HepG2 (cell line): ENCODE measurements at regions not wholly inside any gene's neighbourhood (a gene's known extent, or its start where the extent isn't known, plus 50 kb on each side); places are given as distances from the start of the nearest gene placed in this dataset.

ENCODE experiments used
- ATAC-seq: fragments of 200-7000 bp; cut with Tn5 transposase; 3 replicates; pipeline ENCODE4 v1.9.1; 2020; ENCODE audit warnings: mild to moderate bottlenecking, moderate library complexity
- BruUV-seq: library from RNA; stranded (reverse); fragments of 400-500 nt; replicated peaks from 2 replicates; lab custom pipeline; 2021; lab: Mats Ljungman, UMichigan
- CTCF ChIA-PET: fragments of 300-600 bp; formaldehyde crosslinking; extraction: SDS; loops from one replicate; lab custom pipeline; 2021; ENCODE audit warnings: low total read pairs, inconsistent platforms, low intra/inter-chr PET ratio; lab: Yijun Ruan, JAX
- POLR2A ChIA-PET: fragments of 350-600 bp; sonication (Branson Sonifier 250); formaldehyde crosslinking; loops from one replicate; lab custom pipeline; 2020; ENCODE audit warnings: antibody characterized with exemption, inconsistent platforms; lab: Yijun Ruan, JAX
- DNase-seq: peaks from one replicate; pipeline ENCODE4 v3.0.0-alpha.2; 2015; ENCODE audit warnings: low spot score
- FAIRE-seq: peaks from 3 replicates; lab custom pipeline; 2011; peaks lifted over from hg19 to GRCh38; lab: Jason Lieb, UNC
- H2AFZ ChIP-seq: one replicate; pipeline ENCODE4 v1.6.1; 2011; ENCODE audit warnings: low read length, inconsistent platforms
- H3K27ac ChIP-seq: fragments of 300-600 bp; 3 replicates; pipeline ENCODE4 v1.8.0; 2011; ENCODE audit warnings: mixed run types, mild to moderate bottlenecking, mixed read lengths, low read length, inconsistent platforms; ENCODE audit not compliant: insufficient read depth; ENCODE audit errors: extremely low read length
- H3K27me3 ChIP-seq, 2 experiments: fragments of 200-600 bp in 1 of 2; 2 replicates in 1 of 2; 3 replicates in 1 of 2; pipeline versions ENCODE4 v1.6.0 to v1.8.0; 2011; ENCODE audit warnings: low read length in 2 of 2, mild to moderate bottlenecking in 2 of 2, moderate library complexity in 2 of 2, inconsistent platforms in 1 of 2; ENCODE audit not compliant: insufficient read depth in 2 of 2, control insufficient read depth in 1 of 2
- H3K36me3 ChIP-seq, 2 experiments: fragments of 200-600 bp in 1 of 2; replicated peaks in 1 of 2; 2 replicates in 1 of 2; 3 replicates in 1 of 2; pipeline versions ENCODE4 v1.5.1 to v1.8.0; 2011; ENCODE audit warnings: low read length in 2 of 2, inconsistent platforms in 1 of 2; ENCODE audit not compliant: insufficient read depth in 2 of 2, control insufficient read depth in 1 of 2
- H3K4me1 ChIP-seq: 2 replicates; pipeline ENCODE4 v1.5.1; 2012; ENCODE audit warnings: low read length, inconsistent platforms; ENCODE audit not compliant: insufficient read depth
- H3K4me2 ChIP-seq: 2 replicates; pipeline ENCODE4 v1.6.0; 2011; ENCODE audit warnings: low read depth, low read length, inconsistent platforms
- H3K4me3 ChIP-seq, 3 experiments: fragments of 200-600 bp in 1 of 3; sonication (generic), shearing (Covaris generic) in 1 of 3; replicated peaks in 1 of 3; 2 replicates each; pipeline ENCODE4 v1.5.1; 2011 to 2016; ENCODE audit warnings: low read length in 3 of 3, inconsistent platforms in 2 of 3, low read depth in 2 of 3, mild to moderate bottlenecking in 2 of 3, control low read depth in 1 of 3, mixed read lengths in 1 of 3; ENCODE audit not compliant: insufficient read depth in 1 of 3
- H3K79me2 ChIP-seq: one replicate; pipeline ENCODE4 v1.6.1; 2011; ENCODE audit warnings: low read length, inconsistent platforms; ENCODE audit not compliant: insufficient read depth
- H3K9ac ChIP-seq: 2 replicates; pipeline ENCODE4 v1.6.0; 2011; ENCODE audit warnings: mild to moderate bottlenecking, low read depth, low read length, inconsistent platforms; ENCODE audit not compliant: insufficient read depth
- H3K9me3 ChIP-seq: 2 replicates; pipeline ENCODE4 v1.5.1; 2012; ENCODE audit warnings: mild to moderate bottlenecking, low read length
- H4K20me1 ChIP-seq: 2 replicates; pipeline ENCODE4 v1.6.0; 2011; ENCODE audit warnings: inconsistent platforms, mild to moderate bottlenecking, low read length, moderate library complexity; ENCODE audit not compliant: insufficient read depth
- FOSL2 ChIP-seq: sonication (generic); formaldehyde crosslinking; IDR thresholded peaks from 2 replicates; pipeline ENCODE4 v1.4.0; 2020; ENCODE audit warnings: missing genetic modification reagents
- FOXC1 ChIP-seq: sonication (generic); formaldehyde crosslinking; IDR thresholded peaks from 2 replicates; pipeline ENCODE4 v1.8.0; 2022; ENCODE audit warnings: mild to moderate bottlenecking, missing genetic modification reagents, borderline replicate concordance
- ZBTB8A ChIP-seq: sonication (generic); formaldehyde crosslinking; IDR thresholded peaks from 2 replicates; pipeline ENCODE4 v1.4.0; 2020; ENCODE audit warnings: mild to moderate bottlenecking, low read depth, missing genetic modification reagents, borderline replicate concordance
- ZEB1 ChIP-seq: IDR thresholded peaks from 2 replicates; pipeline ENCODE4 v1.6.1; 2012; ENCODE audit warnings: mild to moderate bottlenecking, low read depth, inconsistent platforms; ENCODE audit not compliant: insufficient replicate concordance
- ZNF124 ChIP-seq: sonication (generic); formaldehyde crosslinking; IDR thresholded peaks from 2 replicates; pipeline ENCODE4 v1.4.0; 2020; ENCODE audit warnings: missing genetic modification reagents
- ZNF329 ChIP-seq: sonication (generic); formaldehyde crosslinking; IDR thresholded peaks from 2 replicates; pipeline ENCODE4 v1.9.0; 2021; ENCODE audit warnings: low read depth, mild to moderate bottlenecking, missing genetic modification reagents
- ZNF350 ChIP-seq: sonication (generic); formaldehyde crosslinking; IDR thresholded peaks from 2 replicates; pipeline ENCODE4 v1.4.0; 2020; ENCODE audit warnings: mild to moderate bottlenecking, low read depth, missing genetic modification reagents, borderline replicate concordance
- ZNF446 ChIP-seq: sonication (generic); formaldehyde crosslinking; IDR thresholded peaks from 2 replicates; pipeline ENCODE4 v1.5.0; 2020; ENCODE audit warnings: mild to moderate bottlenecking, missing genetic modification reagents
- ZNF790 ChIP-seq: sonication (generic); formaldehyde crosslinking; IDR thresholded peaks from 2 replicates; pipeline ENCODE4 v1.8.0; 2022; ENCODE audit warnings: missing genetic modification reagents, mild to moderate bottlenecking, borderline replicate concordance
- ZSCAN31 ChIP-seq: sonication (generic); formaldehyde crosslinking; IDR thresholded peaks from 2 replicates; pipeline ENCODE4 v1.5.0; 2020; ENCODE audit warnings: low read depth, mild to moderate bottlenecking, missing genetic modification reagents
- WGBS: methylation state at CpG from one replicate; pipeline ENCODE4 v1.1.6; 2017; ENCODE audit warnings: low lambda C conversion rate; 5-methylcytosine and 5-hydroxymethylcytosine counted together
- in situ Hi-C: cut with HindIII; loops from 2 replicates; pipeline ENCODE4 v1.10.0; 2017; ENCODE audit warnings: low pct_unique_long_range_greater_than_20kb; ENCODE audit not compliant: extremely low pct_ligation_motif_present
- intact Hi-C: fragments of 100-400 bp; cut with micrococcal nuclease; formaldehyde crosslinking; loops from one replicate; pipeline ENCODE4 v1.10.0; 2022; ENCODE audit not compliant: unreplicated experiment
- TF ChIP-seq, protein P1 (sequence below): sonication (generic); formaldehyde crosslinking; IDR thresholded peaks from 2 replicates; pipeline ENCODE4 v1.4.0; 2020; ENCODE audit warnings: missing genetic modification reagents, mild to moderate bottlenecking, borderline replicate concordance
- TF ChIP-seq, protein P2 (sequence below): sonication (generic); formaldehyde crosslinking; IDR thresholded peaks from 2 replicates; pipeline ENCODE4 v1.8.1; 2023; ENCODE audit warnings: mild to moderate bottlenecking, missing genetic modification reagents, borderline replicate concordance
- TF ChIP-seq, protein P3 (sequence below): sonication (generic); formaldehyde crosslinking; IDR thresholded peaks from 2 replicates; pipeline ENCODE4 v1.4.0; 2020; ENCODE audit warnings: missing genetic modification reagents

DNA sequence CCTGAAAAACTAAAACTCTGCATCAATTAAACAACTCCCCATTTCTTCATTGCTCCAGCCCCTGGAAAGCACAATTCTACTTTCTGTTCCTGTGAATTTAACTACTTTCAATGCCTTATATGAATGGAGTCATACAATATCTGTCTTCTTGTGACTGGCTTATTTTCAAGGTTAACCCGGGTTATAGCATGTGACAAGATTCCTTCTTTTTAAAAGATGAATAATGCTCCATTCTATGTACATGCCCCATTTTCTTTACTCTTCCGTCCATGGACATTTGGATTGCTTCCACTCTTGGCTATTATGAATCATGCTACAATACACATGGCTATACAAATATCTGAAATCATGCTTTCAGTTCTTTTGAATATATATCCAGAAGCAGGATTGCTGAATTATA lies 334.9 kb upstream of the ID4 start:
- no peak for TF ChIP-seq ZNF350
- no peak for TF ChIP-seq ZBTB8A (CRISPR knock-in tag)
- no peak for TF ChIP-seq ZNF329 (CRISPR knock-in tag)
- no peak for TF ChIP-seq FOXC1 (CRISPR knock-in tag)
- no peak for TF ChIP-seq ZEB1
- no peak for TF ChIP-seq ZNF790
- TF ChIP-seq ZNF446 (CRISPR knock-in tag): no peak
- TF ChIP-seq, protein P1, sequence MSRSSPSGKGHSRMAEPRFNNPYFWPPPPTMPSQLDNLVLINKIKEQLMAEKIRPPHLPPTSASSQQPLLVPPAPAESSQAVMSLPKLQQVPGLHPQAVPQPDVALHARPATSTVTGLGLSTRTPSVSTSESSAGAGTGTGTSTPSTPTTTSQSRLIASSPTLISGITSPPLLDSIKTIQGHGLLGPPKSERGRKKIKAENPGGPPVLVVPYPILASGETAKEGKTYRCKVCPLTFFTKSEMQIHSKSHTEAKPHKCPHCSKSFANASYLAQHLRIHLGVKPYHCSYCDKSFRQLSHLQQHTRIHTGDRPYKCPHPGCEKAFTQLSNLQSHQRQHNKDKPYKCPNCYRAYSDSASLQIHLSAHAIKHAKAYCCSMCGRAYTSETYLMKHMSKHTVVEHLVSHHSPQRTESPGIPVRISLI (CRISPR knock-in tag): no peak
- TF ChIP-seq FOSL2: no peak
- TF ChIP-seq, protein P2, sequence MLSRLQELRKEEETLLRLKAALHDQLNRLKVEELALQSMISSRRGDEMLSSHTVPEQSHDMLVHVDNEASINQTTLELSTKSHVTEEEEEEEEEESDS (CRISPR knock-in tag): no peak
- TF ChIP-seq, protein P3, sequence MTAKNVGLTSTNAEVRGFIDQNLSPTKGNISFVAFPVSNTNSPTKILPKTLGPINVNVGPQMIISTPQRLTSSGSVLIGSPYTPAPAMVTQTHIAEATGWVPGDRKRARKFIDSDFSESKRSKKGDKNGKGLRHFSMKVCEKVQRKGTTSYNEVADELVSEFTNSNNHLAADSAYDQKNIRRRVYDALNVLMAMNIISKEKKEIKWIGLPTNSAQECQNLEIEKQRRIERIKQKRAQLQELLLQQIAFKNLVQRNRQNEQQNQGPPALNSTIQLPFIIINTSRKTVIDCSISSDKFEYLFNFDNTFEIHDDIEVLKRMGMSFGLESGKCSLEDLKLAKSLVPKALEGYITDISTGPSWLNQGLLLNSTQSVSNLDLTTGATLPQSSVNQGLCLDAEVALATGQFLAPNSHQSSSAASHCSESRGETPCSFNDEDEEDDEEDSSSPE: no peak
- no peak for TF ChIP-seq ZSCAN31 (CRISPR knock-in tag)
- TF ChIP-seq ZNF124 (CRISPR knock-in tag): no peak
- no TSS peak for BruUV-seq
- no peak overlapping the region for H3K4me3 ChIP-seq
- 1% methylated on average over 2 of the region's 2 CpGs for WGBS
- H3K9ac ChIP-seq: no peak overlapping the region
- H3K27ac ChIP-seq: no peak overlapping the region
- no peaks in the 10 kb centered on the region for H3K36me3 ChIP-seq
- H3K4me1 ChIP-seq: no peaks in the 10 kb centered on the region
- ChIA-PET POLR2A (no interaction called here), CTCF (no interaction called here)
- no peak for FAIRE-seq
- ATAC-seq: no peak
- intact Hi-C loops (no loop called here), in situ Hi-C loops (no loop called here)
- H3K4me2 ChIP-seq: no peak overlapping the region
- H3K79me2 ChIP-seq: no peaks in the 10 kb centered on the region
- DNase-seq: no peak
- H4K20me1 ChIP-seq: no peaks in the 10 kb centered on the region
- peaks cover 49% of the 10 kb centered on the region for H3K9me3 ChIP-seq
- no peak overlapping the region for H2AFZ ChIP-seq
- no peaks in the 10 kb centered on the region for H3K27me3 ChIP-seq
